GM12892 (cell line): ENCODE measurements at regions not wholly inside any gene's neighbourhood (a gene's known extent, or its start where the extent isn't known, plus 50 kb on each side); places are given as distances from the start of the nearest gene placed in this dataset.

Experiments
- POLR2A ChIP-seq: IDR thresholded peaks from 2 replicates; pipeline ENCODE4 v1.6.1; 2011; ENCODE audit warnings: low read depth, low read length, control low read depth
- POLR2AphosphoS5 ChIP-seq: IDR thresholded peaks from 2 replicates; pipeline ENCODE4 v1.6.1; 2011; ENCODE audit warnings: low read depth, low read length, control low read depth

- TF ChIP-seq POLR2A, result no peak
- no peak for TF ChIP-seq POLR2AphosphoS5
Measured at GRCh38 chr22:49536571-49537131, 291.0 kb downstream of the BRD1 start.
